Fibroblast of the aortic adventitia (primary cell): ENCODE measurements at regions not wholly inside any gene's neighbourhood (a gene's known extent, or its start where the extent isn't known, plus 50 kb on each side); places are given as distances from the start of the nearest gene placed in this dataset.

ENCODE experiments used
- DNase-seq: peaks from one replicate; pipeline ENCODE4 v3.0.0-alpha.2; 2010; ENCODE audit warnings: low read depth
- H3K4me3 ChIP-seq: 2 replicates; pipeline ENCODE4 v1.5.1; 2011; ENCODE audit warnings: low read depth, mild to moderate bottlenecking, control low read depth, low read length, moderate library complexity
- CTCF ChIP-seq: IDR thresholded peaks from 2 replicates; pipeline ENCODE4 v1.5.1; 2011; ENCODE audit warnings: mild to moderate bottlenecking, low read length, control low read depth, inconsistent platforms; ENCODE audit not compliant: insufficient read depth

DNA sequence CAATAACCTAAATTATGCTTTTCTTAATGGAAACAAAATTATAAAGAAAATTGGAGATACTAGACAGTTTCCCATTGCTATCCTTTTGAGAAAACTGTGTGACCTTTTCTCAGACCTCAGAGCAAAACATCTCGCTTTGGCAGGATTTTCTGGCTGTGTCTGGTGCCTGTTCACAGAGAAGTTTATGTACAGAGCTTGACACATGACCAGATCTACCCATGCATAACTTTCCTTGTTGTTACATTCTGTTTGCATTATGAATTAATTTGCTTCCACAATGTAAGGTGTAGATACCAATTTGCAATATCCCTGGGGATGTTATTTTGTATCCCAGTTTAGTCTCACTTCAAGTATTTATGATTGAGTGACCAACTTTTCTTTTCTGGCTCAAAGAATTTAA, 565.0 kb downstream of the XPNPEP1 start:
- no peak for DNase-seq
- no peak for TF ChIP-seq CTCF
- no peak overlapping the region for H3K4me3 ChIP-seq

DNA sequence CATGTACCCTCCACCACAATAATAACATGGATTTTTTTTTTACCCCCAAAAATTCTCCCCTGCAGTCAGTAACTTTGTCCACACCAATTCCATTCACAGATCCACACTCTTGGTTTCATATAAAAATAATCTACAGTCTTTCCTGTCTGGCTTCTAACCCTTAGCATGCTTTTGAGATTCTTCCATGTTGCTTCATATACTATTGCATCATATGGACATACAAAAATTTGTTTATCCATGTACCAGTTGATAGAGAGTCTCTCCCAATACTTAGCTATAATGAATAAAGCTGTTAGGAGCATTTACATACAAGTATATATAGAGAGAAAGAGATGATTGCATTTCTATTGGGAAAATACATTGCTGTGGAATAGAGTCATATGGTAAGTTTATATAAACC, 575.0 kb downstream of the XPNPEP1 start:
- TF ChIP-seq CTCF = no peak
- DNase-seq = no peak

DNA sequence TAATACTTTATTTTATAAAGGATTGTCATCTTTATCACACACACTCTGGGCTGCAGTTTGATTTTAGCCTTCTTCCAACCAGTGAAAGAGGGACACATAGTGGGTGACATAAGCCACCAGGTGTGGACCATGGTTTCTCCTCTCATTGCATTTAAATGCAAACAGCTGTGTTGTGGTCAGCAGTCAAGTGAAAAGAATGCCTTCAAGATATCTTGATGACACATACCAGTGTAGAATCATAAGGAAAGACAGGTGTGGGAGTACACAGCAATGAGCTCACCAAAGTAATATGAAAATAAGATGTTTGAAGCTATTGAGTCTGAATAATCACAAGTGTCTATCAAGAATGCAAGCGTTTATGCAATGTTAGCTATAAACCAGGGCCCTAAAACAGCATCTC, 580.0 kb downstream of the XPNPEP1 start:
- H3K4me3 ChIP-seq = no peak overlapping the region
- no peak for TF ChIP-seq CTCF
- no peak for DNase-seq

More for the DNA sequence above, 575.0 kb downstream of the XPNPEP1 start:
- H3K4me3 ChIP-seq = no peak overlapping the region

DNA sequence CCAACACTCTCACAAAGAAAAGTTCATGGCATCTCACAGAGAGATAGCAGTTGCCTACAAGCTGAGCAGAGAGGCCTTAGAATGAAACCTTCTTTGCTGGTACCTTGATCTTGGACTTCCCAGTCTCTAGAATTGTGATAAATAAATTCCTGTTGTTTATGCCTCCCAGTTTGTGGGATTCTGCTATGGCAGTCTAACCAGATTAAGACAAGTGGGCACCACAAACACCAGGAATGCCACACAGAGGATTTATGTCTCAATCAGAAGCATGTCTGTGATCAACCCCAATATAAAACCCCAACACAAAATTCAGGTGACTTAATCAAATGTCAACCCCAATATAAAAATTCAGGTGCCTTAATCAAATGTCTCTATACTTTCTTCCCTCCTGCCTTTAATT, 581.3 kb downstream of the XPNPEP1 start:
- DNase-seq = no peak
- TF ChIP-seq CTCF = no peak
- H3K4me3 ChIP-seq = no peak overlapping the region

DNA sequence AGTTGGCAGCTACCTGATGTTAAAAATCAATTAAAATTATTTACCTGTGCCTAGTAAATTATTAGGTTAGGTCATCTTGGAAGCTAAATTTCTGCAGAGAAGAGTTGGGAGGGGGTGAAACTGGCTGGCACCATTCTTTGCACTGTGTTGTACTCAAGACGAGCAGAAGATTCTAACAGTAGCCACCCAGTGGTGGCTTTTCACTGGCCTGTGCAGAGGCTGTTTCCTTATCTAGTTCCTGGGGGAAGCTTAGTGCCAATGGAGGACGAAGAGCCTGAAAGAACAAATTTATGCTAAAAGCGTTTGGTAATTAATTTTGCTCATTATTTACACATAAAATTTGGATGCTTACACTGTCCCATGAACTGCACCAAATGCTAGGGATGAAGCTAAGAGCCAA, 595.3 kb downstream of the XPNPEP1 start:
- TF ChIP-seq CTCF = no peak
- no peak overlapping the region for H3K4me3 ChIP-seq
- no peak for DNase-seq

GRCh38 chr10:109327266-109327665, 596.0 kb downstream of the XPNPEP1 start:
- H3K4me3 ChIP-seq = no peak overlapping the region
- DNase-seq = no peak
- no peak for TF ChIP-seq CTCF

DNA sequence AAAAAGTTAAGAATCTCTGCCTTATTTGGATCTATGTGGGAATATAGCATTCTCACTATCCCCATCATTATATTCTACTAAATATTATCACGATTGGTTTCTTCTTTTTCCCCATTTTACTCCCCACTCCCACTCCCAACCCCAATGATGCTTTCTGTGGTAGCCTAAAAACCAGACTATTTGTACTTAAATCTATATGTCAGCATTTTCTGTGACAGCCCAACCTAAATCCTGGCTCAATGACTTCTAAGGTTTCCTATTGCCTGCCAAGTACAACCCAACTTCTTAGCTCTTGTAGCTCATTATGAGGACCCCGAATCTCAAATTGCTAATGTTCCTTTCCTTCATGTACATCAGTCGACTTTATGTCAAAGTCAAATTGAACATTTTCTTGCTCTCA, 598.6 kb downstream of the XPNPEP1 start:
- no peak for TF ChIP-seq CTCF
- no peak overlapping the region for H3K4me3 ChIP-seq
- DNase-seq = no peak
